A673 (cell line): ENCODE measurements at regions not wholly inside any gene's neighbourhood (a gene's known extent, or its start where the extent isn't known, plus 50 kb on each side); places are given as distances from the start of the nearest gene placed in this dataset.

Experiments
- EZH2 ChIP-seq: fragments of 200-600 bp; sonication (generic); IDR thresholded peaks from 2 replicates; pipeline ENCODE4 v1.6.1; 2017; ENCODE audit warnings: borderline replicate concordance, low read depth, mild to moderate bottlenecking, mixed read lengths, antibody characterized with exemption, low read length; ENCODE audit not compliant: poor library complexity, severe bottlenecking
- TF ChIP-seq, protein P1 (sequence below): fragments of 300-800, 200-600 bp; sonication (generic); conservative IDR thresholded peaks from 2 replicates; pipeline ENCODE4 v1.5.1; 2017; ENCODE audit warnings: low read depth, mild to moderate bottlenecking, antibody characterized with exemption, low read length, moderate library complexity, mixed read lengths

- no peak for TF ChIP-seq EZH2
- TF ChIP-seq, protein P1, sequence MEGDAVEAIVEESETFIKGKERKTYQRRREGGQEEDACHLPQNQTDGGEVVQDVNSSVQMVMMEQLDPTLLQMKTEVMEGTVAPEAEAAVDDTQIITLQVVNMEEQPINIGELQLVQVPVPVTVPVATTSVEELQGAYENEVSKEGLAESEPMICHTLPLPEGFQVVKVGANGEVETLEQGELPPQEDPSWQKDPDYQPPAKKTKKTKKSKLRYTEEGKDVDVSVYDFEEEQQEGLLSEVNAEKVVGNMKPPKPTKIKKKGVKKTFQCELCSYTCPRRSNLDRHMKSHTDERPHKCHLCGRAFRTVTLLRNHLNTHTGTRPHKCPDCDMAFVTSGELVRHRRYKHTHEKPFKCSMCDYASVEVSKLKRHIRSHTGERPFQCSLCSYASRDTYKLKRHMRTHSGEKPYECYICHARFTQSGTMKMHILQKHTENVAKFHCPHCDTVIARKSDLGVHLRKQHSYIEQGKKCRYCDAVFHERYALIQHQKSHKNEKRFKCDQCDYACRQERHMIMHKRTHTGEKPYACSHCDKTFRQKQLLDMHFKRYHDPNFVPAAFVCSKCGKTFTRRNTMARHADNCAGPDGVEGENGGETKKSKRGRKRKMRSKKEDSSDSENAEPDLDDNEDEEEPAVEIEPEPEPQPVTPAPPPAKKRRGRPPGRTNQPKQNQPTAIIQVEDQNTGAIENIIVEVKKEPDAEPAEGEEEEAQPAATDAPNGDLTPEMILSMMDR = no peak
These were observed 652.7 kb upstream of the POM121L12 start for GRCh38 chr7:52382731-52383130.
